NB4 (cell line): ENCODE measurements at regions not wholly inside any gene's neighbourhood (a gene's known extent, or its start where the extent isn't known, plus 50 kb on each side); places are given as distances from the start of the nearest gene placed in this dataset.

ENCODE experiments used
- CTCF ChIP-seq: IDR thresholded peaks from one replicate; pipeline ENCODE4 v1.5.1; 2012; ENCODE audit warnings: low read depth, low read length
- POLR2A ChIP-seq: IDR thresholded peaks from 2 replicates; pipeline ENCODE4 v1.6.1; 2011; ENCODE audit warnings: mild to moderate bottlenecking; ENCODE audit not compliant: insufficient read length; ENCODE audit errors: extremely low read depth

GRCh38 chr13:39119422-39119821, 81.2 kb downstream of the NHLRC3 start:
- TF ChIP-seq CTCF = no peak
- no peak for TF ChIP-seq POLR2A
